ENCODE measurements at regions not wholly inside any gene's neighbourhood (a gene's known extent, or its start where the extent isn't known, plus 50 kb on each side); places are given as distances from the start of the nearest gene placed in this dataset.
"Not testable (repeated sequence)": the region's sequence is repeated elsewhere in the genome, so short reads cannot be mapped to it uniquely, and the experiment has no call there.

DNA sequence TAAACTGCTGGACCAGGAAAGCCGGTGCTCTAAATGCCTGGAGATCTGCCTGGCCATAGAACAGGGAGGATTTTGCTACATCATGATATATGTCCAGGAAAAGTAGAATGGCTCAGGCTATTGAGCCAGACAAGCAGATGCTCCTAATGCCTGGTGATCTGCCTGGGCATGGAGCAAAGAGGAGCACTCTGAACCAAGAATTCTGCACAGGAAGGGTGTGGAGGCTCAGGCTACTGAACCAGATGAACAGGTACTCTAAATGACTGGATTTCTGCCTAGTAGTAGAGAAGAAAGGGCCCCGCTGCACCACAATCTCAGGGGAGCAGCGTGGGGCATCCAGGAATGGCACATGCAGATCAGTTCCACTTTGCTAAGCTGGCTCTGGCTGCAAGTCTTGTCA, 607.9 kb downstream of the ANKRD50 start:
- no peak for DNase-seq (ENCODE audit: low spot score)

DNA sequence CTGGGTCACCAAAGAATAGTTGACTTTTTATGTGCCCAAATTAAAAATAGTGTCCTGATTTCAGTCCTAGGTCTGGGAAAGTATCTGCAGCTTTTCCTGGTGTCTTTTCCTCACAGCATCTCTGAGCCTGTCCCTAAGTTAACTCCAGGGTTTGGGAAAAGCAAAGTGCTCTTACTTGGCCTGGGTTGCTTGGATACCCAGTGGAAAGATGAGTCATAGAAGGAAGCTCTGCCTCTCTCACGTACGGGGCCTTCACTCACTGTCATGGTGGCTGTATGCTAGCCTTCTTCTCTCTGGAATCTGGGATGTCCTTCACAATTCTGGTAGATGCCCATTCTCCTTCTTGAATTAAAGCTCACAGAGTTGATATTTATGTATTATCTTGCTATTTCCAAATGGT, 607.3 kb downstream of the ANKRD50 start:
- no peak for DNase-seq (ENCODE audit: low spot score)

GRCh38 chr4:124111411-124111810, 601.1 kb downstream of the ANKRD50 start:
- DNase-seq (ENCODE audit: low spot score): no peak

- DNase-seq (ENCODE audit: low spot score): peak; percentile 34
Observed at GRCh38 chr4:124111922-124112321, 600.6 kb downstream of the ANKRD50 start.

DNA sequence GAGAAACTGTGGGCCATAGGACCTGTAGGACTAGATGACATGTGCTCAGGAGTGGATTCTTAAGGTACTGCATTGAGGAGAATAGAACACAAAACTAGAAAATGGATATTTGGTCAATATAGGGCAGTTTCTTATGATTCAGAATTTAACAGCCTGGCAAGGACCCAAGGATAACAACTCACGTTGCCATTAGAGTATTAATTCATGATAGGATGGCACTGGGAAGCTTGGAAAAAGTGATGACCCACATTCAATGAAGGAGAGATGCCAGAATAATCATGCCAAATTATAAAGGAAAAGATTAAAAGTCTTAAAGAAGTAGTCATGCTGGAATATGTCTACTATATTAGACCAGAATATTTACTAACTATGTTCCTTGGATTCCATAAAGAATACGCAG, 594.5 kb downstream of the ANKRD50 start:
- DNase-seq (ENCODE audit: low spot score): no peak

- no peak for DNase-seq (ENCODE audit: low spot score)
Observed at GRCh38 chr4:124121461-124121971, 591.0 kb downstream of the ANKRD50 start.

DNA sequence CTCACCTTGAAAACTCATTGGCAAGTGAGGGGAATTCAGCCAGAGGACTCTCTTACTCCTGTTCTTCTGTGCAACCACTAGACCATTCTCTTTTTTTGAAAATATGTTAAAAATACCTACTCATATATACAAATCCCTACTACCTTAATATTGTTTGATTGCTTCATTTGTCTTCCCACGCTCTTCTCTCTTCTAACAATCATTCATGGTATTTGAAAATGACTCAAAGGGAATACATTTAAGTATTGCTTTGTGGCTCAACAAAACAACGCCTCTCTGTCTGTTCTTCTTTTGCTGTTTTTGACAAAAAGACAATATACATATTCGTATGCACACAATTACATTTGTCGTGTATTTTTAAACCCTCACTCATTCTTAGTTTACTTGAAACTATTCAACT, 589.4 kb downstream of the ANKRD50 start:
- DNase-seq (ENCODE audit: low spot score): no peak

- DNase-seq (ENCODE audit: low spot score): no peak
Observed at GRCh38 chr4:124123721-124124120, 588.8 kb downstream of the ANKRD50 start.

GRCh38 chr4:124131324-124131723, 581.2 kb downstream of the ANKRD50 start:
- not testable (repeated sequence) for DNase-seq (ENCODE audit: low spot score)

DNA sequence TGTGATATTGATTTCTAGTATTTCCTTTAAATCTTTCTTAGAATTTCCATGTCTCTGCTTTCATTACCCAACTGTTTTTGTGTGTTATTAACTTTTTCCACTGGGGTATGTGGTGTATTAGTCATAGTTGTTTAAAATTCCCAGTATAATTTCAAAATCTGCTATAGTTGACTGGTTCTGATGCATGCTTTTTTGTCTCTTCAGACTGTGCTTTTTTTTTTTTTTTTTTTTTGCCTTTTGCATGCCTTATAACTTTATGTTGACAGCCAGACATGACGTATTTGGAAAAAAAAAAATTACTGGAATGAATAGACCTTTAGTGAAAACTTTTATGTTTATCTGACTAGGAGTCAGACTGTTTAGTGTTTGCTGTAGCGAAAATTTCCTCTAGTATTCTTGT, 580.4 kb downstream of the ANKRD50 start:
- no peak for DNase-seq (ENCODE audit: low spot score)

GRCh38 chr4:124133753-124134152, 578.8 kb downstream of the ANKRD50 start:
- DNase-seq (ENCODE audit: low spot score): no peak

DNA sequence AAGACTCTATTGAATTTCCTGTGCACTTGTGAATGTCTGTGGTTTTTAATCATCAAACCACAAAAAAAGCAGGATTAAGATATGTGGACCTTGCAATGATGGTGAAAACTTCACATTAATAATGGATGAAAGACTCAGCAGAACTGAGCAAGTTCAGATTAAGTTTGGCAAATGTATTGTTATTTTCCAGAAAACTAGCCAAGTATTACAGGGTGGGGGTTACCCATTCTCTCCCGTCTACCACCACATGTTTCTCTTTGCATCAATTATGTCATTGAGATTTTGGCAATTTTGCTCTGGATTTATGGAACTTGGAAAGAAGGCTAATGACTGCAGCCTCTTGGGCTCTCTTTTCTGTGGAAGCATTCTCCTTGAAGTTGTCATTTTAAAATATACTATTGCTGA, 577.1 kb downstream of the ANKRD50 start:
- no peak for DNase-seq (ENCODE audit: low spot score)

DNA sequence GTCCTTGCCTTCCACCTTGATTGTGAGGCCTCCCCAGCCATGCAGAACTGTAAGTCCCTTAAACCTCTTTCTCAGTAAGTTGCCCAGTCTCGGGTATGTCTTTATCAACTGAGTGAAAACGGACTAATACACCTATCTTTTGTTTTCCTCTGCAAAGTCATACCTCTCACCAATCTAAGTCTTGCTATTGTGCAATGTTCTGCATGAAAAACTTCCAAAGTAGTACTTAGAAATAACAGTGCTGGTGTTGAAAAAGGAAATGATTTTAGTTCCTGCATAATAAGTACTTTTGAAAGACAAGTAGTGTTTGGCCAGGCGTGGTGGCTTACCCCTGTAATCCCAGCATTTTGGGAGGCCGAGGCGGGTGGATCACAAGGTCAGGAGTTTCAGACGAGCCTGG, 573.5 kb downstream of the ANKRD50 start:
- DNase-seq (ENCODE audit: low spot score): no peak

GRCh38 chr4:124143632-124144031, 568.9 kb downstream of the ANKRD50 start:
- DNase-seq (ENCODE audit: low spot score): no peak

DNA sequence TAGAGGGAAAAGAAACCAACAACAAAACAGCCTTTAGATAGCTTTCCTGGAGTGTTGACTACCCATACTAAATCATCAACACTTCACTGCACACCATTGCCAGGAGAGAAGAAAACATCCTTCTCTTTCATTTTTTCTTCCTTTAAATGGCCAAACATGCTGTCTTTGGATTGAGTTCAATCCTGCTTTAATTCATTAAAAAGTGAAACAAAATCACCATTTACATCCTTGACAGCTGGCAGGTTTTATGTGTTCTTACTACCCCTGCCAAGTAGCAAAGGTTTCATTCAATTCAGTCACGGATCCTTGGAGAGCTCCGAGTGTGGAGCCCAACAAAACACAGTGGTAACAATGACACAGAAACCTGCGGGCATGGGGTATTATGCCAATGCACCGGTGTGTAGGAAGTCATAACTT, 568.3 kb downstream of the ANKRD50 start:
- peak; percentile 3 for DNase-seq (ENCODE audit: low spot score)

DNA sequence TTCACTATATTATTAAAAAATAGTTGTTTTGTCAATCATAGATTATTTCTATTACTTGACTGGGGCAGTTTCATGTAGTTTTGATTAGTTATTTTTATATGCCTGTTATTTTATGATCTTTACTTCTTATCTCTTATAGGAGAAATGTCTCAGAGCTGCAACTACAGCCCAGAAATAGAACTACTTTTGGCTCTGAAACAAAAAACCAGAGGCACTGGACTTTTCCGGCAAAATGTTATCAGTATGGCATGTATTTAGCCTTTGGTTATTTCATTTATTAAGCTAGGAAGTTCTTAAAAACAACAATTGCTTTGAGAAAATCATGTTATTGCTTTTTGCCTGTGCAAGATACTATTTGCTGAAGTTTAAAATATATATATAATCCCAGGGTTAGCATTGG, 566.5 kb downstream of the ANKRD50 start:
- no peak for DNase-seq (ENCODE audit: low spot score)

GRCh38 chr4:124151031-124151430, 561.5 kb downstream of the ANKRD50 start:
- DNase-seq (ENCODE audit: low spot score): no peak

DNA sequence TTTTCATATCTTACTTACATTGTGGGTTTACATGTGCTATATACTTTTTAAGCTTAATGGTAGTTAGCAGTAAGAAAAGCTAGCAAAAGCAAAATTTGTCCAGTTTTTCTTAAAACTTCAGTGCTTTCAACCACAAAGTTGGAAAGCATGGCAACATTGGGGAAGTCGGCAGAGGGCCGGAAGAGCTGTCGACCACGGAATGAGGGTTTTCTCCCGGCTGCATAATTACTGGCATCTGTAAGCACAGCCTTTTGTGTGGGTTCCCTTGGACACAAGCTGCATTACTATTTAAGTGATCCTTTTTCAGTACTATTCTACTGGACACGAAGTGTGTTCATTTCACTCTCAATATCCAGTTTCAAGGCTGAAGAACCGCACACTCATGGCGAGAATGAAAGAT, 560.4 kb downstream of the ANKRD50 start:
- no peak for DNase-seq (ENCODE audit: low spot score)

- DNase-seq (ENCODE audit: low spot score): no peak
Observed at GRCh38 chr4:124155239-124155638, 557.3 kb downstream of the ANKRD50 start.

GRCh38 chr4:124157396-124158083, 555.0 kb downstream of the ANKRD50 start:
- no peak for DNase-seq (ENCODE audit: low spot score)

- no peak for DNase-seq (ENCODE audit: low spot score)
Observed at GRCh38 chr4:124163401-124163800, 549.1 kb downstream of the ANKRD50 start.

GRCh38 chr4:124167602-124168001, 544.9 kb downstream of the ANKRD50 start:
- DNase-seq (ENCODE audit: low spot score): no peak

DNA sequence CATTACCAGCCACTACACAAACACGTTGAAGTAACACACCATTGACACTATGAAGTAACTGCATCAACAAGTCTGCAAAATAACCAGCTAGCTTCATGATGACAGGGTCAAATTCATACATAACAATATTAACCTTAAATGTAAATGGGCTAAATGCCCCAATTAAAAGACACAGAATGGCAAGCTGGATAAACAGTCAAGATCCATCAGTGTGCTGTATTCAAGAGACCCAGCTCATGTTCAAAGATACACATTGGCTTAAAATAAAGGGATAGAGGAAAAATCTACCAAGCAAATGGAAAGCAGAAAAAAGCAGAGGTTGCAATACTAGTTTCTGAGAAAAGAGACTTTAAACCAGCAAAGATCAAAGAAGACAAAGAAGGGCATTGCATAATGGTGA, 543.0 kb downstream of the ANKRD50 start:
- not testable (repeated sequence) for DNase-seq (ENCODE audit: low spot score)

GRCh38 chr4:124173912-124174311, 538.6 kb downstream of the ANKRD50 start:
- no peak for DNase-seq (ENCODE audit: low spot score)

Measured in Ammon's horn (tissue), 1 donor.